NCI-H1417 (cell line): ENCODE measurements at regions not wholly inside any gene's neighbourhood (a gene's known extent, or its start where the extent isn't known, plus 50 kb on each side); places are given as distances from the start of the nearest gene placed in this dataset.
"Not testable (repeated sequence)": the region's sequence is repeated elsewhere in the genome, so short reads cannot be mapped to it uniquely, and the experiment has no call there.

Source experiments
- DNase-seq, 3 experiments: peaks; one replicate each; lab custom pipeline; 2025; lab: John Stamatoyannopoulos, UW

DNA sequence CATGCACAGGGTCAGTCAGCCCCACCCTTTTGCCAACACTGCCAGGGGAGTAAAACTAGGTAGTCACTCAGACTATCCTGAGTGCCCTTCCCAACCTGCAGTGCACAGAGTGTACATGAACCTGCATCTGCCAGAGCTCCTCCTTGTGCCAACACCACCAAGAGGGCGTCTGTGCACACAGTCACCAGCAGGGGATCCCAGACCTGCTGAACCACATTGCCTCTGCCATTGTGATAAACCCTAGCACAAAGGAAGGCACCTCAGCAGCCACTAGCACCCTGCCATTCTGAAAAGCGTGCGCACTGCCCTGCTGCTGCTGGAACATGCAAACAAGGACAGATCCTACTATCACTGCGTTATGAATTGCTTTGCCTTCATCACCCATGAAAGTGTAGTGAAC, 247.8 kb upstream of the POU3F4 start:
- peak in 1 of 3 experiments; percentile 3 for DNase-seq

DNA sequence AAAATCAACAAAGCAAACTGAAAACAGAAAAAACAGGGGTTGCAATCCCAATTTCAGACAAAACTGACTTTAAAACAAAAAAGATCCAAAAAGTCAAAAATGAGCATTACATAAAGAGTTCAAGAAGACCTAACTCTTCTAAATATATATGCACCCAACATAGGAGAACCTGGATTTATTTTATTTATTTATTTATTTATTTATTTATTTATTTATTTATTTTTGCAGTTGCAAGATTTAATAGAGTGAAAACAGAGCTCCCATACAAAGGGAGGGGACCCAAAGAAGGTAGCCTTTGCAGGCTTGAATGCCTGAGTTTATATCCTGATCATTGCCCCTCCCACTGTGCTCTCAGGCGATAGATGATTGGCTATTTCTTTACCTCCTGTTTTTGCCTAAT, 245.9 kb upstream of the POU3F4 start:
- DNase-seq, result not testable (repeated sequence)

- DNase-seq, result no peak
Measured at GRCh38 chrX:83278988-83279387, 229.1 kb upstream of the POU3F4 start.

- DNase-seq, result not testable (repeated sequence)
Measured at GRCh38 chrX:83286627-83287026, 221.5 kb upstream of the POU3F4 start.

- DNase-seq, result no peak
Measured at GRCh38 chrX:83305381-83305780, 202.7 kb upstream of the POU3F4 start.

- DNase-seq, result no peak
Measured at GRCh38 chrX:83319023-83319422, 189.1 kb upstream of the POU3F4 start.

DNA sequence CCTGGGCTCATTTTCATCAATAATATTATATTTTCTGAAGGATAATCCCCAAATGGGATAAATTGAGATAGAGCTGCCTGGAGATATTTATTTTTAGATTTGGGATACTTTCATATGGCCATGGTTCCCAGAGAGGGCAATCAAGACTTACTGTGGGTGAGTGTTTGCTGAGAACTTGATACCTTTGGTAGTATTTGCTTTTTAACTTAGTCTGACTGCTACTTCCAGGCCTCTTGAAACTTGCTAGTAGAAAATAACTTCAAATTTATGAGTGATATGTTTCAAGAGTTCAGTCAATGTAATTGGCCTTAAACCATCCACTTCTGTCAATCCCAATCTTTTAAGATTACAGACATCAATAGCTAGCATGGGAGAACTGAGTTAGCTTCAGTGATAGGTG, 181.6 kb upstream of the POU3F4 start:
- DNase-seq, result no peak

DNA sequence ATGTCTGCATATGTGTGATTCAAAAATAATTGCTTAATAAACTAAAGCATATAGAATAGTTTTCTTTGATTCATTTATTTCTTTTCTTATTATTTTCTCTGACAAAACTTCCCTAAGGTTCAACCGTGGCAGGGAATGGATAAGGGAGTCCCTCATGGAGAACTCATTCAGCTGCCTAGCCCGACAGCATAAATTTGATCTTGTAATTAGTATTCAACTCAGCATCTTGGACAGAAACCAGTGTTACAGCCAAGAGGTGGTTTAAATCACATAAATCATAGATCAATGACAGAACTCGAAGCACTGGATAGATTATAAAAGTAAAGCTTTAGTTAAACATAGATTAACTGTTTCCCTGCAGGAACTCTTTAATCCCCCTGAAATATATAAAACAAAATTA, 174.3 kb upstream of the POU3F4 start:
- DNase-seq, result peak in 1 of 3 experiments; percentile 11

- no peak for DNase-seq
Measured at GRCh38 chrX:83336454-83336853, 171.6 kb upstream of the POU3F4 start.

DNA sequence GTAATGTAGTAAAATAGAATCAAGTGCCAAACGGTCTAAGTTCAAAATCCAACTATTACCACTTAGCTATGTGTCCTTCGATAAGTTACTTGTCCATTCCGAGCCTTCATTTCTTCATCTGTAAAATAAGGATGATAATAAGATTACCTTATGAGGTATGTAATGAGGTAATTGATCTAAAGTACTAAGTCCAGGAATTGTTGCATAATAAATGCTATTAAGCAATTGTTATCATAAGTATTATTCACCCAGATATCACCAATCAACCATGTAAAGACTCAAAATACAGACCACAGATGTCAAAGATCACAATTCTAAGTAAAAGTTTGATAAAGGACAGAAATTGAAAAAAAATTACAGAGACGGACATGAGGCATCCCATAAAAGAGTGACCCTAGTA, 168.4 kb upstream of the POU3F4 start:
- no peak for DNase-seq

DNA sequence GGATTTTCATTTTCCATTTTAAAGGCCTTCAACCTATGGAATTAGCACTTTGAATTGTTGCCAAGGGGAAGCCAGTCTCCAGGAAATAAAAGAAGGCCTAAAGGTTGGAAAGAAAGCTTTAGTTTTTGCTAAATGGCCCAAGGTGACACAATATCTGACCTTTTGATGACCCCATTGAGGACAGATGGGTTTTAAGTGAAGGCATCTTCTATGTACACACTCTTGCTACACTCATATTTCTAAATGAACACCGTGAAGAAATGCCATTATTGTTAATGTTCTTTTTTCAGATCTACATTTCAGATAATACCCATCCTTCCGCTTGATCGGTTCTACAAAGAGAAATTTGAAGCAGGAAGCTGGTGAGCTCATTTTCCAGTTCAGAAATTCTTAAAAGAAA, 162.8 kb upstream of the POU3F4 start:
- DNase-seq, result no peak
